MCF 10A (cell line): ENCODE measurements at regions not wholly inside any gene's neighbourhood (a gene's known extent, or its start where the extent isn't known, plus 50 kb on each side); places are given as distances from the start of the nearest gene placed in this dataset.

ENCODE experiments used
- BruUV-seq: library from RNA; stranded (reverse); fragments of 400-500 nt; replicated peaks from 2 replicates; lab custom pipeline; 2021; lab: Mats Ljungman, UMichigan
- CTCF ChIA-PET: fragments of 300-600 bp; sonication (Branson Sonifier 250); formaldehyde crosslinking; extraction: SDS; loops from one replicate; lab custom pipeline; 2021; ENCODE audit warnings: antibody characterized with exemption, inconsistent platforms; lab: Yijun Ruan, JAX
- POLR2A ChIA-PET: fragments of 300-600, 350-650 bp; sonication (Branson Sonifier 250); formaldehyde crosslinking; extraction: SDS; loops from one replicate; lab custom pipeline; 2020; ENCODE audit warnings: antibody characterized with exemption, inconsistent platforms; lab: Yijun Ruan, JAX
- DNase-seq: peaks from one replicate; pipeline ENCODE4 v3.0.0-alpha.2; 2018; ENCODE audit not compliant: unreplicated experiment
- H3K27ac Mint-ChIP-seq: one replicate; pipeline ENCODE4 v1.8.0; 2022; ENCODE audit warnings: mild to moderate bottlenecking, low read depth, mixed read lengths; ENCODE audit not compliant: unreplicated experiment
- H3K27me3 Mint-ChIP-seq: one replicate; pipeline ENCODE4 v1.8.0; 2022; ENCODE audit warnings: mixed read lengths; ENCODE audit not compliant: insufficient read depth, unreplicated experiment
- H3K36me3 Mint-ChIP-seq: one replicate; pipeline ENCODE4 v1.8.0; 2022; ENCODE audit warnings: mild to moderate bottlenecking, moderate library complexity, mixed read lengths; ENCODE audit not compliant: insufficient read depth, unreplicated experiment
- H3K4me1 Mint-ChIP-seq: one replicate; pipeline ENCODE4 v1.8.0; 2022; ENCODE audit warnings: mixed read lengths; ENCODE audit not compliant: insufficient read depth, unreplicated experiment
- H3K4me3 Mint-ChIP-seq: one replicate; pipeline ENCODE4 v1.8.0; 2022; ENCODE audit warnings: mild to moderate bottlenecking, moderate library complexity, mixed read lengths; ENCODE audit not compliant: unreplicated experiment
- H3K9me3 Mint-ChIP-seq: one replicate; pipeline ENCODE4 v1.8.0; 2022; ENCODE audit warnings: mixed read lengths; ENCODE audit not compliant: unreplicated experiment
- CTCF ChIP-seq: fragments of 200-600 bp; IDR thresholded peaks from one replicate; pipeline ENCODE4 v1.8.0; 2022; ENCODE audit warnings: antibody characterized with exemption, mild to moderate bottlenecking; ENCODE audit not compliant: unreplicated experiment
- intact Hi-C: fragments of 100-400 bp; cut with micrococcal nuclease; formaldehyde crosslinking; loops from 2 replicates; pipeline ENCODE4 v1.14.1; 2022

- no peaks in the 10 kb centered on the region for H3K27me3 Mint-ChIP-seq
- H3K9me3 Mint-ChIP-seq, result peaks cover 7% of the 10 kb centered on the region
- DNase-seq, result no peak
- no peak for TF ChIP-seq CTCF
- ChIA-PET CTCF (no interaction called here), POLR2A (no interaction called here)
- BruUV-seq, result no TSS peak
- H3K36me3 Mint-ChIP-seq, result peaks cover 4% of the 10 kb centered on the region
- intact Hi-C loops, result no loop called here
- H3K4me1 Mint-ChIP-seq, result peaks cover 34% of the 10 kb centered on the region
- no peak overlapping the region for H3K27ac Mint-ChIP-seq
- H3K4me3 Mint-ChIP-seq, result no peak overlapping the region
Measured at GRCh38 chr6:1035401-1035800, 276.5 kb upstream of the FOXQ1 start.

GRCh38 chr6:1031720-1032119 is 280.2 kb upstream of the FOXQ1 start:
- POLR2A ChIA-PET, result interaction anchor here (0.9 kb wide), 1 partner anchor 9 kb away, joined by 3 read pairs; no protein-coding TSS in a partner anchor
- peaks cover 4% of the 10 kb centered on the region for H3K36me3 Mint-ChIP-seq

GRCh38 chr6:1029141-1029540 is 282.8 kb upstream of the FOXQ1 start:
- peaks cover 15% of the 10 kb centered on the region for H3K9me3 Mint-ChIP-seq
- no peak for DNase-seq
- intact Hi-C loops, result loop anchor here (10.0 kb wide), 1 partner anchor 166 kb away; no protein-coding TSS in a partner anchor
- H3K27me3 Mint-ChIP-seq, result no peaks in the 10 kb centered on the region
- POLR2A ChIA-PET, result no interaction called here
- peaks cover 35% of the 10 kb centered on the region for H3K4me1 Mint-ChIP-seq
- H3K27ac Mint-ChIP-seq, result no peak overlapping the region
- H3K4me3 Mint-ChIP-seq, result no peak overlapping the region
- peaks cover 4% of the 10 kb centered on the region for H3K36me3 Mint-ChIP-seq
- CTCF ChIA-PET, result no interaction called here
- TF ChIP-seq CTCF, result no peak
- no TSS peak for BruUV-seq

More at GRCh38 chr6:1031720-1032119, 280.2 kb upstream of the FOXQ1 start:
- CTCF ChIA-PET, result interaction anchor here (0.5 to 0.7 kb wide), 3 partner anchors 295 to 499 kb away, joined by 3 to 5 read pairs (median 3); no protein-coding TSS in a partner anchor
- no TSS peak for BruUV-seq
- no peak for TF ChIP-seq CTCF
- Mint-ChIP-seq H3K27me3 (no peaks in the 10 kb centered on the region), H3K4me1 (peaks cover 29% of the 10 kb centered on the region), H3K9me3 (peaks cover 15% of the 10 kb centered on the region), H3K4me3 (no peak overlapping the region), H3K27ac (peak overlapping the region; percentile 49)
- peak; percentile 35 for DNase-seq
- intact Hi-C loops, result no loop called here

GRCh38 chr6:1028723-1029122 is 283.2 kb upstream of the FOXQ1 start:
- H3K9me3 Mint-ChIP-seq, result peaks cover 15% of the 10 kb centered on the region
- ChIA-PET CTCF (interaction anchor here (0.9 to 1.4 kb wide), 3 partner anchors 115 to 308 kb away, joined by 3 read pairs; partner anchors contain the start of gene FOXQ1), POLR2A (no interaction called here)
- no peak for TF ChIP-seq CTCF
- peaks cover 39% of the 10 kb centered on the region for H3K4me1 Mint-ChIP-seq
- peaks cover 4% of the 10 kb centered on the region for H3K36me3 Mint-ChIP-seq
- no peaks in the 10 kb centered on the region for H3K27me3 Mint-ChIP-seq
- no peak overlapping the region for H3K4me3 Mint-ChIP-seq
- no TSS peak for BruUV-seq
- peak overlapping the region; percentile 75 for H3K27ac Mint-ChIP-seq
- DNase-seq, result no peak
- intact Hi-C loops, result loop anchor here (10.0 kb wide), 1 partner anchor 166 kb away; no protein-coding TSS in a partner anchor
